HL-60/S4 treated with retinoic acid at 250 ng/mL for 4 days and 3 days (cell line): ENCODE measurements at regions not wholly inside any gene's neighbourhood (a gene's known extent, or its start where the extent isn't known, plus 50 kb on each side); places are given as distances from the start of the nearest gene placed in this dataset.
"Not testable (repeated sequence)": the region's sequence is repeated elsewhere in the genome, so short reads cannot be mapped to it uniquely, and the experiment has no call there.

Source experiments
- in situ Hi-C: fragments of 300-500 bp; cut with MboI; formaldehyde crosslinking; loops from 2 replicates; pipeline ENCODE4 v1.7.0; 2022; ENCODE audit warnings: low sequenced_read_pairs

DNA sequence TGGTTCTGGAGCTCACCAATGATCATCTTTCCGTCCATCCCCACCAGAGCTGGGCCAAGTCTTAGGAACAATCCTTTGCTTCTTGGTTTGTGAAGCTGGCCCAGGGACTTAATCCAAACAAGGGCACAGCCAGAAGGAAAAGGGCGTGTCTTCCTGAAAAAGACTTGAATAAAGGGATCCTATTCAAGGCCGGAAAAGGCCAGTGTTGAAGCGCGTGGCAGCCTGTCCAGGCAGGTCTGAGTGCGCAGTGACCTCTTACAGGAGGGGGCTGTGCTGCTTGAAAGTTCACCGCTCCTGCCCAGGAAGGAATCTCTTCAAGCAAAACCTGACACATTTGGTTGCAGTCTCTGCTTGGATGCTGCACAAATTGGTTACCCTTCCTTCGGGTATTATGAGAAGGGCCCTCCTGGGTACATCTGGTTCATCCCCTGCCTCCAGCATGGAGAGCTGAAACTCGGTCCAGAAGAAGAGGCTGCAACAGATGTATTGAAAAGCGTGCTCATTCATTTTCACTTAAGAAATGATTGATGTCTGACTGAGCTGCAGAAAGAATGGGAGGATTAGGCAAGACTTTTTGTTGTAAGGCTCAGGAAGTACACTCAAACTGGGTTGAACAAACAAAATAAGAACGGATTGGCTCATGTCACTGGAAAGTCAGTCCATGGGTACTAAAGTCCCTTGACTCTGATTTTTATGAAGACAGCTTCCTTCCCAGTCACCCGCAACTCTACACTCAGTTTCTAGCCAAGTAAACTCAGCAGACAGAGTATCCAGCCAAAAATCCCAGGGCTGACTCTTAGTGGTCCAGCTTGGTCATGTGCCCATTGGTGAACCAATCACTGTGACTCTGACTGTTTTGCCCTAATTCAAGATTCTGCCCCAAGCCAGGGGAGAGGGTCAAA, 136.3 kb downstream of the TFAP2C start:
- in situ Hi-C loops: no loop called here

GRCh38 chr20:56766528-56766927, 137.4 kb downstream of the TFAP2C start:
- in situ Hi-C loops: no loop called here

- in situ Hi-C loops: no loop called here
These were observed 141.0 kb downstream of the TFAP2C start for GRCh38 chr20:56769921-56770600.

DNA sequence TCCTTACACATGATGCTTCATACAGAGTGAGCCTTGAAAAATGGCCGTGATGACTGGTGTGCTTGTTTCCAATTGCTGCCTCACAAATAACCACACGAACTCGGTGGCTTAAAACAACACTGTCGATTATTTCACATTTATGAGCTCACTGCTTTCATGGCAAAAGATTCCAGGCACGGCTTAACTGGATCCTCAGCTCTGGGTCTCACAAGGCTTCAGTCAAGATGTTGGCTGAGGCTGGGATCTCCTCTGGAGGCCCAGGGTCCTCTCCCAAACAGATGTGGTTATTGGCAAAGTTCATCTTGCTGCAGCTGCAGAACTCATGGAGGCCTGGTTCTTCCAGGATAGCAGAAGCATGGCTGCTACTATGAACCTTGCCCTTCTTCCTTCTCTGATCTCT, 144.6 kb downstream of the TFAP2C start:
- in situ Hi-C loops: no loop called here

DNA sequence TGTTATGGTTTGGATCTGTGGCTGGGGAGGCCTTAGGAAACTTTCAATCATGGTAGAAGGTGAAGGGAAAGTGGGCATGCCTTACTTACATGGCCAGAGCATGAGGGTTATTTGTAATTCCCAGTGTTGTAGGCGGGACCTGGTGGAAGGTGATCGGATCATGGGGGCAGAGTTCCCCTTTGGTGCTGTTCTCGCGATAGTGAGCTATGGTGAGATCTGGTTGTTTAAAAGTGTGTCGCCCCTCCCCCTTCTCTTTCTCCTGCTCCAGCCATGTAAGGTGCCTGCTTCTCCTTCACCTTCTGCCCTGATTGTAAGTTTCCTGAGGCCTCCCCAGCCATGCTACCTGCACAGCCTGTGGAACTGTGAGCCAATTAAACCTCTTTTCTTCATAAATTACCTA, 145.8 kb downstream of the TFAP2C start:
- in situ Hi-C loops: no loop called here

GRCh38 chr20:56776345-56776744, 147.2 kb downstream of the TFAP2C start:
- in situ Hi-C loops: no loop called here

- in situ Hi-C loops: no loop called here
These were observed 149.7 kb downstream of the TFAP2C start for GRCh38 chr20:56778765-56779195.

DNA sequence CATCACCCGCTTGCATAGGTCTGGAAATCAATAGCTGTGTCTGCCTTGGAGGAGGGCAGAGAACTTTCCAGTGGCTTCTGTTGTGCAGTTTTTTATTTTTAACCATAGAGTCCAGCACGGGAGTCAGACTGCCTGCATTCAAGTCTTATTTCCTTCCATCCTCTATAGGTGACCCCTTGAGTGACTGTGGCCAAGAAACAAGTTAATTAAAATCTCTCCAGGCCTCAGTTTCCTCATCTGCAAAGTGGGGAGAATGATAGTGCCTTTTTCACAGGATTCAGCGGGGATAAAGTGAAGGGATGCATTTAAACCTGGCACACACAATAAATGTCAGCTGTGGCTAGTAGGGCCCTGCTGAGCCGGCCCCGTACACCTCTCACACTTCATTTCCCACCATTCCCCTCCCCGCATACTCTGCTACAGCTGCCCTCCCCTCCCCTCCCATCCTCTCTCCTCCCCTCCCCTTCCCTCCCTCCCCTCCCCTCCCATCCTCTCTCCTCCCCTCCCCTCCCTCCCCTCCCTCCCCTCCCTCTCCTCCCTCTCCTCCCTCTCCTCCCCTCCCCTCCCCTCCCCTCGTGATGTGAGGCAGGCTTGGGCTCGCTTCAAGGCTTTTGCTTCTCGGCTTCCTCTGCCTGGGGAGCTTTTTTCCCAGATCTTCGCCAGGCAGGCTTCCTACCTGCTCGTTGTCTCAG, 150.5 kb downstream of the TFAP2C start:
- in situ Hi-C loops: no loop called here

DNA sequence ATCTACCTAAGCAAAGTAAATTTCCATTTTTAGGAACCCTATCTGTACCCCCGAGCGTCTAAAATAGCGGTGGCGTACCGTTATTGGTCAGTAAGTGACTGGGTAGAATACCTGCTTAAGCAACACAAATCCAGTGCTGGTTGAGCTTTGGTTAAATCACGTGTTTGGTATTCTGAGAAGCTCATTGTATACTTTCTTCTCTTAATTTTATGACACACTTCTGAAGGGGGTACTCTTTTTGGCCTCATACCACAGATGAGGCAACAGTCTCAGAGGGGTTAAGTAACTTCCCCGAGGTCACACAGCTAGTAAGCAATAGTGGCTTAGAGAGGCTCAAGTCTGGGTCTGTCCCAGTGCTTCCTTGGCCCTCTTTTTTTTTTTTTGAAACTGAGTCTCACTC, 151.2 kb downstream of the TFAP2C start:
- in situ Hi-C loops: no loop called here

DNA sequence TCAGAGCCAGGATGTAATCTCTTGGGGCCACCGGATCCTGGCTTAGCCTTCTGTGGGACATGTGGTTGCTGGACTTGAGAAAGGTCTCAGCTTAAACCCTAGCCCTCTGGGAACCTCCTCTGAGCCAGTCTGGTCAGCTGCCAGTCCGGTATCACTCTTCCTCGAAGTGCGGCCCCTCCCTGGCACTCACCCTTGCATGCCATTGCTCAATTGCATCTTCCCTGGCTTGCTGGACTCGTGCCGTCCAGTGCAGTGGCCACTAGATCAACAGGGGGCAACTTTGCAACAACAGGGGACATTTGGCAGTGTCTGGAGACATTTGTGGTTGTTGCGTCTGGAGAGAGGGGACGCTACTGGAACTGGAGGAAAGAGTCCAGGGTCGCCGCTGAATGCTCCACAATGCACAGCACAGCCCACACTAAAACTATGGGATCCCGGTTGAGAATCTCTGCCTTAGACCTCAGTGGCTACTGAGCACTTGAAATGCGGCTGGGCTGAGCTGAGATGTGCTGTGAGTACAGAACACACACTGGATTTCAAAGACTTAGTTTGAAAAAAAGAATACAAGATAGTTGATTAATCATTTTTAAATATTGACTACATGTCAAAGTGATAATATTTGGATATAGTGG, 152.1 kb downstream of the TFAP2C start:
- in situ Hi-C loops: no loop called here

DNA sequence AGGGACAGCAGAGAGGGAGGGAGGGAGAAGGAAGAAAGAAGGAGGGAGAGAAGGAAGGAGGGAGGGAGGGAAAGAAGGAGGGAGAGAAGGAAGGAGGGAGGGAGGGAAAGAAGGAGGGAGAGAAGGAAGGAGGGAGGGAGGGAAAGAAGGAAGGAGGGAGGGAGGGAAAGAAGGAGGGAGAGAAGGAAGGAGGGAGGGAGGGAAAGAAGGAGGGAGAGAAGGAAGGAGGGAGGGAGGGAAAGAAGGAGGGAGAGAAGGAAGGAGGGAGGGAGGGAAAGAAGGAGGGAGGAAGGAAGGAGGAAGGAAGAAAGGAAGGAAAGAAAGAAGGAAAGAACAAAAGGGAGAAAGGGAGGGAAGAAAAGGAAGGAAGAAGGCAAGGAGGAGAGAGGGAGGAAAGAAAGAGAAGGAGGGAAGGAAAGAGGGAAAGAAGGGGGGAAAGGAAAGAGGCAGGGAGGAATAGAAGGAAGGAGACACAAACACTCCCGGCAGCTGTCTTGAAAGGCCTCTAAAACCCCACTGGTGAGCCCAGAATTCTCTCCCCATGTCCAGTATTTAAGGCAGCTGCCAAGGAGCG, 153.0 kb downstream of the TFAP2C start:
- in situ Hi-C loops: not testable (repeated sequence)

- in situ Hi-C loops: not testable (repeated sequence)
These were observed 153.7 kb downstream of the TFAP2C start for GRCh38 chr20:56782814-56783213.

- in situ Hi-C loops: no loop called here
These were observed 154.7 kb downstream of the TFAP2C start for GRCh38 chr20:56783826-56784225.

DNA sequence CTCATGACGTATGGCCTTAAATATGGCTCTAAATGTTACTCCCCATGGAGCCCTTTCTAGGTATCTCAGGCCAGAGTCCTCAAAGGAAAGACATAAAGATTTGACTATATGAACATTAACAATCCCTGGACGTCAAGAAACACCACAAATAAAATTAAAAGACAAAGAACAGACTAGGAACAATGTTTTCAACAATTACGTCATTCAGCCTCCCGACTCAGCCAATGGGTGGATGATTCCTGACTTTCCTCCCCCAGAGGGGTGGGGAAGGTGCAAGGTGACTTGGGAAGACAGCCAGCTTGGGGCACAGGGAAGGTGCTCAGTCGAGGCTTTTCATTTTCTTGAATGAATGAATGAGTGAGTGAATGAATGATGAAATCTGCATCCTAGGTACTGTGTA, 157.4 kb downstream of the TFAP2C start:
- in situ Hi-C loops: no loop called here

GRCh38 chr20:56788041-56788670, 159.1 kb downstream of the TFAP2C start:
- in situ Hi-C loops: no loop called here

DNA sequence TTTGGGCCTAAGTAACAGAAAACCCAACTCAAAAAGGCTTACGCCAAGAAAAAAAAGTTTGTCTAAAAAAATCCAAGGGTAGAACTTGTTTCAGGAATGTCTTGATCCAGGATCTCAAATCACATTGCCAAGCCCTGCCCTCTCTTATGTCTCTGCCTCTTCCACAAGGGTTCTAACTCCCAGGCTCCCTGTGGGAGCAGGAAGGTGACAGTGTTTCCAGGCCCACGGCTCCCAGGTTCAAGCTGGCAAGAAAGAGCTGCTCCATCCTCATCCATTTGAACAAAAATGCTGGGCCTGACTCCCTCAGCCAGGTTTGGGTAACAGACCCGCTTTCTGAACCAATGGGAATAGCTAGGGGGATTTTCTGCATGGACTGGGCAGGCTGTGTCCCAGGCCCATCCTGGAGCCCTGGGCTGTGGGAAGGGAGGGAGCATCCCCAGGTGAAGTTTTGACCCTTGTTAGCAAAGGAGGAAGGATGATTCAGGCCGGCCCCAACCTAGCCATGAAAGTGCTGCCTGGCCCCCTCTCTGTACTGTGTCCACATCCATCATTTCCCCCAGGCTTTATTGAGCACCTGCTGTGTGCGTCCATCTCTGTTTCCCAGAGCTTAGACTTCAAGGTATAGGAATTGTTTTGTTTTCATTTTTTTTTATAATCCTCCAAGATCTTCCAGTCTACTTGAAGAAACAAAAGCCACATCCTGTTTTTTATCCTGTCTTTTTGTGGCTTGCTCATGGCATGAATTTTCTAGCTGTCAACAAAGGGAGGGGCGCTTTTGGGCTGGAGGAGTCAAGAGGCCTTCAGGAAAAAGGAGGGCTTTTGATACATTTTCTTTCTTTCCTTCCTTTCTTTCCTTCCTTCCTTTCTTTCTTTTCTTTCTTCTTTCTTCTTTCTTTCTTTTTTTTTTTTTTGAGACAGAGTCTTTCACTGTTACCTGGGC, 159.8 kb downstream of the TFAP2C start:
- in situ Hi-C loops: no loop called here

GRCh38 chr20:56793916-56794315, 164.8 kb downstream of the TFAP2C start:
- in situ Hi-C loops: no loop called here

DNA sequence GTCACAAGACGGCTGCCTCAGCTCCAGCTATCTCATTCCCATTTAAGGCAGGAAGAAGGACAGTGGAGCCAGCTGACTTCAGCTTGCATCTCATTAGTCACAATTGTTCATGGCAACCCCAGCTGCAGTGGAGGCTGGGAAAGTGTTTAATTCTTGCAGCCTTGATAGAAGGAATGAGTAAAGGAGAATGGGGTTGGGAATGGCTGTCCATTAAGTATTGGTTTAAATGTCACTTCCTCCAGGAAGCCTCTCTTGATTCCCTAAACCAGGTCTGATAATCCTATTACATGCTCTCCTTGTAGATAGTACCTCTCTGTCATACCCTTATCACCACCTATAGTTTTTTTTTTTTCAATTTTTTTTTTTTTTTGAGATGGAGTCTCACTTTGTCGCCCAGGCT, 166.4 kb downstream of the TFAP2C start:
- in situ Hi-C loops: no loop called here

- in situ Hi-C loops: no loop called here
These were observed 167.2 kb downstream of the TFAP2C start for GRCh38 chr20:56796345-56796744.
